HCT116 (cell line): ENCODE measurements at regions not wholly inside any gene's neighbourhood (a gene's known extent, or its start where the extent isn't known, plus 50 kb on each side); places are given as distances from the start of the nearest gene placed in this dataset.

Source experiments
- ATAC-seq: fragments of 200-7000 bp; cut with Tn5 transposase; 2 replicates; pipeline ENCODE4 v1.9.1; 2020; ENCODE audit warnings: mild to moderate bottlenecking, moderate library complexity
- BruUV-seq: library from RNA; stranded (reverse); fragments of 400-500 nt; replicated peaks from 2 replicates; lab custom pipeline; 2021; lab: Mats Ljungman, UMichigan
- CTCF ChIA-PET: fragments of 300-600 bp; sonication (Branson Sonifier 250); formaldehyde crosslinking; loops from one replicate; lab custom pipeline; 2021; ENCODE audit warnings: antibody characterized with exemption; lab: Charles Lee
- POLR2A ChIA-PET: fragments of 300-600, 350-600 bp; sonication (Branson Sonifier 250); formaldehyde crosslinking; loops from one replicate; lab custom pipeline; 2021; ENCODE audit warnings: antibody characterized with exemption; lab: Charles Lee
- RAD21 ChIA-PET, 2 experiments: fragments of 300-600 bp; sonication (Branson Sonifier 250); formaldehyde crosslinking; loops; one replicate each; lab custom pipeline; 2023; ENCODE audit warnings: low total read pairs in 2 of 2; ENCODE audit not compliant: uncharacterized antibody in 2 of 2, unreplicated experiment in 2 of 2, low non-redundant PET in 1 of 2; lab: Charles Lee
- DNase-seq: peaks from one replicate; pipeline ENCODE4 v3.0.0-alpha.2; 2010; ENCODE audit warnings: low read depth, low spot score
- H2AFZ ChIP-seq: fragments of 200-600 bp; shearing (Covaris generic), sonication (generic); 2 replicates; pipeline ENCODE4 v1.6.1; 2017; ENCODE audit warnings: low read depth, mixed run types, mixed read lengths, antibody characterized with exemption, low read length; ENCODE audit not compliant: poor library complexity, severe bottlenecking
- H3K27ac ChIP-seq: 2 replicates; pipeline ENCODE4 v1.5.1; 2012; ENCODE audit warnings: low read depth, low read length
- H3K27me3 ChIP-seq: fragments of 200-600 bp; sonication (generic); 2 replicates; pipeline ENCODE4 v1.6.1; 2016; ENCODE audit warnings: mixed run types, low read length, mixed read lengths; ENCODE audit not compliant: insufficient read depth
- H3K36me3 ChIP-seq, 2 experiments: fragments of 200-500 bp in 1 of 2; fragments of 200-600 bp in 1 of 2; sonication (Bioruptor generic) in 1 of 2; sonication (generic) in 1 of 2; 2 replicates each; pipeline versions ENCODE4 v1.5.1 to v1.6.1; 2014 to 2016; ENCODE audit warnings: low read length in 2 of 2, inconsistent platforms in 1 of 2, mixed read lengths in 1 of 2, mixed run types in 1 of 2; ENCODE audit not compliant: insufficient read depth in 2 of 2, control insufficient read depth in 1 of 2
- H3K4me1 ChIP-seq, 2 experiments: fragments of 200-600 bp in 1 of 2; sonication (generic) in 1 of 2; 2 replicates each; pipeline versions ENCODE4 v1.5.1 to v1.6.1; 2012 to 2017; ENCODE audit warnings: low read length in 2 of 2, inconsistent platforms in 1 of 2, mild to moderate bottlenecking in 1 of 2, mixed read lengths in 1 of 2, mixed run types in 1 of 2, moderate library complexity in 1 of 2; ENCODE audit not compliant: insufficient read depth in 2 of 2, control insufficient read depth in 1 of 2
- H3K4me2 ChIP-seq: fragments of 200-600 bp; sonication (generic); 2 replicates; pipeline ENCODE4 v1.6.1; 2017; ENCODE audit warnings: mixed run types, low read length, mixed read lengths
- H3K4me3 ChIP-seq, 2 experiments: fragments of 200-600 bp in 1 of 2; sonication (generic) in 1 of 2; replicated peaks in 1 of 2; 2 replicates each; pipeline ENCODE4 v1.5.1; 2011 to 2016; ENCODE audit warnings: low read length in 2 of 2, control low read depth in 1 of 2, low read depth in 1 of 2, mild to moderate bottlenecking in 1 of 2, mixed read lengths in 1 of 2, mixed run types in 1 of 2
- H3K79me2 ChIP-seq: fragments of 200-600 bp; sonication (generic); 2 replicates; pipeline ENCODE4 v1.6.1; 2017; ENCODE audit warnings: mild to moderate bottlenecking, mixed run types, low read length, moderate library complexity, mixed read lengths; ENCODE audit not compliant: insufficient read depth
- H3K9ac ChIP-seq: fragments of 200-600 bp; sonication (generic); 2 replicates; pipeline ENCODE4 v1.6.1; 2016; ENCODE audit warnings: low read length, mixed read lengths
- H3K9me2 ChIP-seq: fragments of 200-600 bp; sonication (generic), shearing (Covaris generic); 2 replicates; pipeline ENCODE4 v1.6.1; 2017; ENCODE audit warnings: mixed run types, mild to moderate bottlenecking, moderate library complexity; ENCODE audit not compliant: insufficient read depth
- H3K9me3 ChIP-seq, 2 experiments: fragments of 200-500 bp in 1 of 2; fragments of 200-600 bp in 1 of 2; sonication (Bioruptor generic) in 1 of 2; sonication (generic) in 1 of 2; 2 replicates each; pipeline ENCODE4 v1.6.1; 2014 to 2017; ENCODE audit warnings: low read length in 2 of 2, mixed read lengths in 2 of 2, inconsistent platforms in 1 of 2, low read depth in 1 of 2, mild to moderate bottlenecking in 1 of 2, mixed run types in 1 of 2, moderate library complexity in 1 of 2; ENCODE audit not compliant: control insufficient read depth in 1 of 2, insufficient read depth in 1 of 2
- H4K20me1 ChIP-seq: fragments of 200-600 bp; sonication (generic), shearing (Covaris generic); 2 replicates; pipeline ENCODE4 v1.6.1; 2017; ENCODE audit warnings: mixed run types, mild to moderate bottlenecking, moderate library complexity; ENCODE audit not compliant: insufficient read depth
- ATF3 ChIP-seq: IDR thresholded peaks from 2 replicates; pipeline ENCODE4 v1.6.1; 2012
- CBX3 ChIP-seq: IDR thresholded peaks from 2 replicates; pipeline ENCODE4 v1.6.1; 2012; ENCODE audit warnings: low read depth
- CEBPB ChIP-seq: IDR thresholded peaks from 2 replicates; pipeline ENCODE4 v1.6.1; 2012; ENCODE audit warnings: low read depth
- CTCF ChIP-seq, 3 experiments: fragments of 200-600 bp in 1 of 3; sonication (generic) in 1 of 3; IDR thresholded peaks in 2 of 3; conservative IDR thresholded peaks in 1 of 3; 2 replicates each; pipeline ENCODE4 v1.5.1; 2012 to 2017; ENCODE audit warnings: low read depth in 2 of 3, low read length in 2 of 3, antibody characterized with exemption in 1 of 3, borderline replicate concordance in 1 of 3, control low read depth in 1 of 3, mild to moderate bottlenecking in 1 of 3, mixed read lengths in 1 of 3, mixed run types in 1 of 3, moderate library complexity in 1 of 3; ENCODE audit not compliant: insufficient read depth in 1 of 3
- EGR1 ChIP-seq: IDR thresholded peaks from 2 replicates; pipeline ENCODE4 v1.6.1; 2012; ENCODE audit warnings: low read depth
- EZH2 ChIP-seq: fragments of 200-600 bp; sonication (generic); IDR thresholded peaks from 2 replicates; pipeline ENCODE4 v1.6.1; 2017; ENCODE audit warnings: antibody characterized with exemption, mixed run types
- FOSL1 ChIP-seq: IDR thresholded peaks from 2 replicates; pipeline ENCODE4 v1.6.1; 2012; ENCODE audit warnings: low read depth
- MAX ChIP-seq: IDR thresholded peaks from 2 replicates; pipeline ENCODE4 v1.6.1; 2012
- POLR2A ChIP-seq: IDR thresholded peaks from 2 replicates; pipeline ENCODE4 v1.7.0; 2011; ENCODE audit warnings: borderline replicate concordance; ENCODE audit not compliant: insufficient read depth, insufficient read length; ENCODE audit errors: extremely low read depth
- POLR2AphosphoS5 ChIP-seq: IDR thresholded peaks from 2 replicates; pipeline ENCODE4 v1.6.1; 2011; ENCODE audit warnings: mild to moderate bottlenecking, low read depth, low read length, moderate library complexity
- RAD21 ChIP-seq: IDR thresholded peaks from 2 replicates; pipeline ENCODE4 v1.6.1; 2012; ENCODE audit warnings: low read depth, mild to moderate bottlenecking
- REST ChIP-seq: IDR thresholded peaks from 2 replicates; pipeline ENCODE4 v1.6.1; 2012; ENCODE audit warnings: low read depth
- SIN3A ChIP-seq: IDR thresholded peaks from 2 replicates; pipeline ENCODE4 v1.6.1; 2012; ENCODE audit warnings: low read depth
- SP1 ChIP-seq: IDR thresholded peaks from 2 replicates; pipeline ENCODE4 v1.6.1; 2012; ENCODE audit warnings: low read depth
- SRF ChIP-seq: IDR thresholded peaks from 2 replicates; pipeline ENCODE4 v1.6.1; 2012; ENCODE audit warnings: low read depth
- TCF7L2 ChIP-seq: IDR thresholded peaks from 2 replicates; pipeline ENCODE4 v1.7.0; 2011; ENCODE audit warnings: borderline replicate concordance, inconsistent platforms; ENCODE audit not compliant: insufficient read depth, insufficient read length; ENCODE audit errors: extremely low read depth
- YY1 ChIP-seq: IDR thresholded peaks from 2 replicates; pipeline ENCODE4 v1.6.1; 2011; ENCODE audit warnings: low read length, low read depth, moderate library complexity, mild to moderate bottlenecking; ENCODE audit not compliant: insufficient replicate concordance; ENCODE audit errors: extremely low read depth
- ZBTB33 ChIP-seq: IDR thresholded peaks from 2 replicates; pipeline ENCODE4 v1.6.1; 2011; ENCODE audit warnings: mild to moderate bottlenecking, low read length, moderate library complexity; ENCODE audit not compliant: insufficient replicate concordance; ENCODE audit errors: extremely low read depth
- ZFX ChIP-seq: fragments of 450-650 bp; IDR thresholded peaks from 2 replicates; pipeline ENCODE4 v1.6.1; 2017
- ZNF274 ChIP-seq: fragments of 200-500 bp; sonication (Bioruptor generic); IDR thresholded peaks from 2 replicates; pipeline ENCODE4 v1.6.1; 2014; ENCODE audit warnings: mild to moderate bottlenecking, low read depth, low read length, inconsistent platforms
- intact Hi-C: fragments of 100-400 bp; cut with micrococcal nuclease; formaldehyde crosslinking; loops from 2 replicates; pipeline ENCODE4 v1.10.0; 2022

- H2AFZ ChIP-seq: no peak overlapping the region
- no peak for TF ChIP-seq RAD21
- TF ChIP-seq REST: no peak
- TF ChIP-seq POLR2AphosphoS5: no peak
- no peak for TF ChIP-seq FOSL1
- TF ChIP-seq MAX: no peak
- TF ChIP-seq EGR1: no peak
- no peak for TF ChIP-seq ZBTB33
- no peak for TF ChIP-seq ATF3
- no peak for TF ChIP-seq YY1
- no peak for TF ChIP-seq ZNF274
- TF ChIP-seq CBX3: no peak
- no peak for TF ChIP-seq SP1
- no peak for TF ChIP-seq CEBPB
- no peak for TF ChIP-seq POLR2A
- no peak for TF ChIP-seq SRF
- TF ChIP-seq ZFX: no peak
- TF ChIP-seq EZH2: no peak
- TF ChIP-seq SIN3A: no peak
- no peak for TF ChIP-seq TCF7L2
- no peak for TF ChIP-seq CTCF (IDR thresholded peaks at IDR 0.05 in 2 of 3, conservative IDR thresholded peaks at IDR 0.05 in 1 of 3; ENCODE audit: borderline replicate concordance in 1 of 3, insufficient read depth in 1 of 3, low read depth in 2 of 3, low read length in 2 of 3)
- TF ChIP-seq, all 23 proteins: peak for 0
- Histone ChIP-seq H3K27ac (no peak overlapping the region), H3K9me3 (no peaks in the 10 kb centered on the region), H3K27me3 (no peaks in the 10 kb centered on the region), H3K4me3 (no peak overlapping the region), H3K9me2 (no peaks in the 10 kb centered on the region), H4K20me1 (no peaks in the 10 kb centered on the region), H3K4me2 (no peak overlapping the region), H3K9ac (no peak overlapping the region), H3K4me1 (no peaks in the 10 kb centered on the region), H3K79me2 (no peaks in the 10 kb centered on the region), H3K36me3 (no peaks in the 10 kb centered on the region)
- no TSS peak for BruUV-seq
- RAD21 ChIA-PET: no interaction called here
- POLR2A ChIA-PET: no interaction called here
- DNase-seq: no peak
- no peak for ATAC-seq
- intact Hi-C loops: no loop called here
- CTCF ChIA-PET: no interaction called here
These were observed 193.9 kb upstream of the EDNRA start for GRCh38 chr4:147286846-147287587.
